ENCODE measurements at regions not wholly inside any gene's neighbourhood (a gene's known extent, or its start where the extent isn't known, plus 50 kb on each side); places are given as distances from the start of the nearest gene placed in this dataset.
A peak's percentile ranks its signal among the peaks of the same experiment; 100 is the strongest.

DNA sequence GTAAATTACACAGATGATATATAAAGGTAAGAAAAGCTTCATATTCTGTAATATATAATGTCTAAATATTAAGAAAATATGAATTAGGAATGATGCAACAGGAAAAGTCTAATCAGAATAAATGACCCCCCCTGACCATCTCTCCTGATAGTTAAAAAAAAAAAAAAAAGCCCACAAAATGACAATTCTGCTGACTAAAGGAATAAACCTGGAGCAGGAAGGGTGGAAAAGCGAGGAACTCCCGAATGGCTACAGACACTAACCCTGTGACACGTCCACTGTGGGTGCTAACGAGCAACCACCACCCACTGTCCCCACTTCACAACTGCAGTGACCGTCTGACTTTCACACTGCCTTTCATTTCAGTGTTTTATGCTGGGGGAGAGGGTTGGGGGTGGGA is 67.6 kb upstream of the FOXQ1 start:
- in situ Hi-C loops (cut with HindIII; ENCODE audit: low pct_ligation_motif_present, low sequenced_read_pairs), result no loop called here
- no peaks in the 10 kb centered on the region for H3K27me3 ChIP-seq (replicated peaks)
- H3K27ac ChIP-seq, result no peak overlapping the region
- TF ChIP-seq, protein P1, sequence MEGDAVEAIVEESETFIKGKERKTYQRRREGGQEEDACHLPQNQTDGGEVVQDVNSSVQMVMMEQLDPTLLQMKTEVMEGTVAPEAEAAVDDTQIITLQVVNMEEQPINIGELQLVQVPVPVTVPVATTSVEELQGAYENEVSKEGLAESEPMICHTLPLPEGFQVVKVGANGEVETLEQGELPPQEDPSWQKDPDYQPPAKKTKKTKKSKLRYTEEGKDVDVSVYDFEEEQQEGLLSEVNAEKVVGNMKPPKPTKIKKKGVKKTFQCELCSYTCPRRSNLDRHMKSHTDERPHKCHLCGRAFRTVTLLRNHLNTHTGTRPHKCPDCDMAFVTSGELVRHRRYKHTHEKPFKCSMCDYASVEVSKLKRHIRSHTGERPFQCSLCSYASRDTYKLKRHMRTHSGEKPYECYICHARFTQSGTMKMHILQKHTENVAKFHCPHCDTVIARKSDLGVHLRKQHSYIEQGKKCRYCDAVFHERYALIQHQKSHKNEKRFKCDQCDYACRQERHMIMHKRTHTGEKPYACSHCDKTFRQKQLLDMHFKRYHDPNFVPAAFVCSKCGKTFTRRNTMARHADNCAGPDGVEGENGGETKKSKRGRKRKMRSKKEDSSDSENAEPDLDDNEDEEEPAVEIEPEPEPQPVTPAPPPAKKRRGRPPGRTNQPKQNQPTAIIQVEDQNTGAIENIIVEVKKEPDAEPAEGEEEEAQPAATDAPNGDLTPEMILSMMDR (IDR thresholded peaks at IDR 0.05; ENCODE audit: low read depth, low read length, missing control alignments), result no peak
- no peak for DNase-seq
- no peaks in the 10 kb centered on the region for H3K36me3 ChIP-seq (replicated peaks)
- no peak overlapping the region for H3K4me3 ChIP-seq (ENCODE audit: low read depth, low read length)

DNA sequence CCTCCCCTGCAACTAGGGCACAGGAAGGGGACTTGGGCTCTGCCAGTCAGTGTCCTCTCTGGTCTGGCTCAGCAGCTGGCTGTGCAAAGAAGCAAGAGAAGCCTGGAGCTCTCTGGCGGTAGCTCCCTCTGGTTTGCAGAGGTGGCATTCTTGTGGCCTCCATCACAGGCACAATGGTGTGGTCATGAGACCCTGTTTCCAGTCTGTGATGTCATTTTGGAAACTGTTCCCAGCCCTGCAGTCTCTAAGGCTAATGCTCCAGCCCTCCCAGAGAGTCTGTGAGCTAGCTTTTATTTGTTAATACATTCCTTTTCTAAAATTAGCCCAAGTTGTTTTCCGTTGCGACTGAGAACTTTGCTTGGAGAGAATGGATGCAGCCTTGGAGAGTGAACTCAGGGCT is 69.5 kb upstream of the FOXQ1 start:
- H3K27me3 ChIP-seq (replicated peaks), result no peaks in the 10 kb centered on the region
- H3K36me3 ChIP-seq (replicated peaks), result no peaks in the 10 kb centered on the region
- peak; percentile 10 for DNase-seq
- TF ChIP-seq, protein P1 (IDR thresholded peaks at IDR 0.05; ENCODE audit: low read depth, low read length, missing control alignments), result no peak
- no peak overlapping the region for H3K27ac ChIP-seq
- no peak overlapping the region for H3K4me3 ChIP-seq (ENCODE audit: low read depth, low read length)
- in situ Hi-C loops (cut with HindIII; ENCODE audit: low pct_ligation_motif_present, low sequenced_read_pairs), result no loop called here

DNA sequence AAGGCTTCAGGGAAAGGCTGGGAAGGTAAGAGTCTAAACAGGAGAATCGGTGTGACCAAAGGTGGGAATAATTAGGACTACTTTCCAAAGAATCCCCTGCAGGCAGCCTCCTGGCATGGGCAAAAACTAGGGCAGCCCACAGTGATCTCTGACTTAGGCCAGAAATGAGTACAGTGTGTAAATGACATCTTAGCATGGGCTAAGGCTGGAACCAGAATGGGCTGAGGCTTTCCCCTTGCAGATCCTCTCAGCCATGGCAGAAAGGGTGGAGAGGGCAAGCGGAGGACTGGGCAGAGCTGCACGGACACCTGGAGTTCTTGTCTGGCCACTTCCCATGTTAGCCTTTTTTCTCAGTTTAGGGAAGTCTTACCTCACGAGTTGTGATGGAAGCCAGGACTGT is 69.9 kb upstream of the FOXQ1 start:
- Histone ChIP-seq H3K27ac (no peak overlapping the region), H3K36me3 (replicated peaks) (no peaks in the 10 kb centered on the region), H3K27me3 (replicated peaks) (no peaks in the 10 kb centered on the region), H3K4me3 (ENCODE audit: low read depth, low read length) (no peak overlapping the region)
- TF ChIP-seq, protein P1 (IDR thresholded peaks at IDR 0.05; ENCODE audit: low read depth, low read length, missing control alignments), result no peak
- in situ Hi-C loops (cut with HindIII; ENCODE audit: low pct_ligation_motif_present, low sequenced_read_pairs), result no loop called here
- DNase-seq, result no peak

DNA sequence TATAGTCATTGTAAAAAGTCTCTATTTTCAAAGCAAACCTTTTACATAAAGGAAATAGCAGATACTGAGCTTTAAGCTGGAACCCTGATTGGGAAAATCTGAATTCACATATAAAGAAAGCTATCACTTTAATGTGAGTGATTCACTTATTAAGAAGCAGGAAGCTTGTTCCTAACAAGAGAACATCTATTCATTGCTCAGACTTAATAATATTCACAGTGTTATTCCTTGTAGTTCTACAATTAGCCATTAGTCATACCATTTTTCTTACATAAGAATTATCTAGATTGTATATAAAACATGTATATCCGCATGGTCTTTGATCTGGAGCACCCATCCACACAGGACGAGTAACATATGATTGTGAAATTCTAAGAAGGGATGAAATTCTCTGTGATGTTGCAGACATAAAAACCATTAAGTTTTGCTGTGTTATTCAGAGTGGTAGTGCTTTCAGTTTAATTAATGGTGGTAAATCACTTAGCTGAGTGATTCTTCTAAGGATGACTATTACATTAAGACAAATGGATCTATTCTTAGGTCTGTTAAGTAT is 71.1 kb upstream of the FOXQ1 start:
- TF ChIP-seq, protein P1 (IDR thresholded peaks at IDR 0.05; ENCODE audit: low read depth, low read length, missing control alignments), result no peak
- no peak overlapping the region for H3K4me3 ChIP-seq (ENCODE audit: low read depth, low read length)
- no peaks in the 10 kb centered on the region for H3K36me3 ChIP-seq (replicated peaks)
- in situ Hi-C loops (cut with HindIII; ENCODE audit: low pct_ligation_motif_present, low sequenced_read_pairs), result no loop called here
- no peak overlapping the region for H3K27ac ChIP-seq
- H3K27me3 ChIP-seq (replicated peaks), result no peaks in the 10 kb centered on the region
- DNase-seq, result no peak

DNA sequence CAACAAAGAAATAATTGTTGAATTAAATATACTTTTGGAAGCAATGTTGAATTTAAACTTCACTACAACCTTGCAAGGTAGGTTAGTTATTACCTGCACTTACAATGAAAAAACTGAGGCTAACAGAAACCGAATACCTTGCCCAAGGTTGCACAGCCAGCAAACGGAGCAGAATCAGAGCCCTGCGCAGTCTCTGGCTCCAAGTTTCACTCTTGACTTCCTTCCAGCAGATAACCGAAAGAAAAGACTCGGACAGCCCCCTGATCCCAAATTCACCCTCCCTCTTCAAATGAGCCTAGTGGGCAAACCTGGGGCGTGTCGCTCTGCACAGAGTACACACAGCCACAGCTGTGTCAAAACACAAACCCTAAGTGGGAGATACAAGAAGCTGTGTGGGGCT is 72.1 kb upstream of the FOXQ1 start:
- Histone ChIP-seq H3K27ac (no peak overlapping the region), H3K4me3 (ENCODE audit: low read depth, low read length) (no peak overlapping the region), H3K36me3 (replicated peaks) (no peaks in the 10 kb centered on the region), H3K27me3 (replicated peaks) (no peaks in the 10 kb centered on the region)
- DNase-seq, result no peak
- TF ChIP-seq, protein P1 (IDR thresholded peaks at IDR 0.05; ENCODE audit: low read depth, low read length, missing control alignments), result no peak
- in situ Hi-C loops (cut with HindIII; ENCODE audit: low pct_ligation_motif_present, low sequenced_read_pairs), result no loop called here

DNA sequence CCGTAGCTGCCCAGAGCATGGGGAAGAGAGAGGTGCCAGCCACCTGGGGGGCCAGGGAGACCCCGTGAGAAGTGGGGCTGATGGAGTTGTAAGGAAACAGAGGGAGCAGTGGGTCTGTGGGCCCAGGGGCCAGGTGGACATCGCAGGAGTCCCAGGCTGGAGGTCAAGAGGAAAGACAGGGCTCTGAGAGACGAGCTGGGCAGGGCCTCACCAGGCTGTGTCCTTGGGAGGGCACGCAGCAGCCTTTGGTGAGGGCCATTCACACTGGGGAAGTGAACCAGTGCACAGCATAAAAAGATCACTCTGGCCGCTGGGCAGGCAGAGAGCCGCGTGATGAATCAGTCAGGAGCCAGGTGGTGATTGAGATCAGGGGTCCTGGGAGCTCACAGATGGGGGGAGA is 73.9 kb upstream of the FOXQ1 start:
- TF ChIP-seq, protein P1 (IDR thresholded peaks at IDR 0.05; ENCODE audit: low read depth, low read length, missing control alignments), result no peak
- in situ Hi-C loops (cut with HindIII; ENCODE audit: low pct_ligation_motif_present, low sequenced_read_pairs), result no loop called here
- H3K4me3 ChIP-seq (ENCODE audit: low read depth, low read length), result no peak overlapping the region
- H3K36me3 ChIP-seq (replicated peaks), result no peaks in the 10 kb centered on the region
- no peak overlapping the region for H3K27ac ChIP-seq
- H3K27me3 ChIP-seq (replicated peaks), result no peaks in the 10 kb centered on the region
- DNase-seq, result no peak
